ENCODE measurements at regions not wholly inside any gene's neighbourhood (a gene's known extent, or its start where the extent isn't known, plus 50 kb on each side); places are given as distances from the start of the nearest gene placed in this dataset.
A peak's percentile ranks its signal among the peaks of the same experiment; 100 is the strongest.
"Not testable (repeated sequence)": the region's sequence is repeated elsewhere in the genome, so short reads cannot be mapped to it uniquely, and the experiment has no call there.

DNA sequence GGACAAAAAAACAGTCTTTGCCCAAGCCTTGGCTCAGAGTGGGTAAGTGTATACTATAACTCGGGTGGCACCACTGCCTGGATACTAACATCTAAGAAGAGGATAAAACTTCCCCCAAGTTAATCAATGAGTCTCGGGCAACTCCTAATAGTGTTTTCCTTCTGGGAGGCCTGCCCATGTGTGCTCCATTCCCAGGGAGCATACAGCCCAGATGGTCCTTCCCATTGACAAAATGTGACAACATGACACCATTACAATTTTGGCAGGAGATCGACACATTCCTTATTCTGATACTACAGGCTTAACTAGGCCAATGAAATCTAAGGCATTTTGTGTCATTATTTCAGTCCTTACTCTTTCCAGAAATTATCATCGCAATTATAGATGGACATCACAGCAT is 52.7 kb upstream of the CRIM1 start:
- DNase-seq = no peak

DNA sequence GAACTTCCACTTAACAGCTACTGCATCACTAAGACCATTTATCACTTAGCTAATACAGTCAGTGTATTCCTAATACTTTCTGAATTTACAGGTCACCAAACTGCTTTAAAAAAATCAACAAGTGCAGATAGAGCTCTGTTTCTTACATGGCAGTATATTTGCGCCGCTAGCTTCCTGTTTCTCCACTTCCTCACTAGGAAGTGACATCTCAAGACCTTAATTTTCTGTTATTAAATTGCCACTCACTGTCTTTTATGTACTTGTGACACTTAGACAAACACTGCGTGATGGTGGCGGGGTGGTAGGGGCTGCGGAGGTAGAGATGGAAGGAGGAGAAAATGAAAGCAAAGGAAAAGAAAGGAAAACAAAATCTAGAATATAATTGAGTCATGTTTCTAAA is 53.7 kb upstream of the CRIM1 start:
- no peak for DNase-seq

DNA sequence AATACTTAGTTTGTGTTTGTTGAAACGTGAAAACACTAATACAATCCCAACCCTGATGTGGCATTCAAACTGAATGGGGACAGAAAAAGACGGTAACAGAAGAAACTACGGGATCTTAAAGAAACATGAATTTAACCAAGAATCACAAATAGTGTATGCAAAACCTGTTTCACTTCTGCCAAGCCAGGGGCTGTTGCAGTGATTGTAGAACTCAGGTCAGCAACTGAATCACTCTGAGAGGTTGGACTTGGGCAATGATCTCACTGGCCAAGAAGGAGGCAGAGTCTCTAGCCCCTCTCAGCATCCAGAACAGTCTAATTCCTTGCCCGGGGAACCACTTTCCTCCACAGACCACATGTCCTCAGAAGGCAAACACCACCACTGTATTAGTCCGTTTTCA is 54.9 kb upstream of the CRIM1 start:
- DNase-seq = no peak

DNA sequence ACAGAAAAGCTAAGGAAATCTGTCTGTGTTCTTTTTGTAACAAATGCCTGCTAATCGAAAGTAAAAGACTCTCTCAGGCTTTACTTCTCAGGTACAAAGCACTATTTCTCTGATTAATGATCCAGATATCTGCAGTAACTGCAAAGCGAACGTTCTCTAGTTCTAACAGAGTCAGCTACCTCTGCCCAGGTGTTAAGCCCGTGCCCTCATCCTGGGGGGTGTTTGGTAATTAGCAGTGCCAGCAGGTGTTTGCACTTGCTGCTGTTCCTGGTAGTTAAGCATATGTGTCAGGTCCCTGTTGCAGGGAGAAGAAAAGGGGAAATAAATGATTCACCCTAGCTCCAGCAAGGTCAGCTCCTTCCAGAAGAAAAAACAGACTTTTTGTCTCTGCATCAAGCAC is 58.8 kb upstream of the CRIM1 start:
- DNase-seq = peak; percentile 67

DNA sequence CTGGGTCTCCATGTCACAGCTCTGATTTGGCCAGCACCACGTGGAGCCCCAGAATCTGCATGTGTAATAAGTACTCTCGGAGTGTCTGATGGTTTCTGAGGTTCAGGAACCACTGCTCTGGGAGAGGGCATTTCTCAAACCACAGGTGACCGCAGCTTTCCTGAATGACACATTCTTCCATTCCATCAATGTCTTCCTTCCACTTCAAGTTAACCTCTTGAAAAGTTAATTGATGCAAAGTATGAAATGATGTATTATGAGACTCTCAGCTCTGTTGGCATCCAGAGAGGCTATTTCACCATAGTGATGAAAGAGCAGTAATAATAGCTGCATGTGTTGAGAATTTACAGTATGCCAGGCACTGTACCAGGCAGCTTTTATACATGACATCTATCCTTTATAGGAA is 61.3 kb upstream of the CRIM1 start:
- peak; percentile 9 for DNase-seq

DNA sequence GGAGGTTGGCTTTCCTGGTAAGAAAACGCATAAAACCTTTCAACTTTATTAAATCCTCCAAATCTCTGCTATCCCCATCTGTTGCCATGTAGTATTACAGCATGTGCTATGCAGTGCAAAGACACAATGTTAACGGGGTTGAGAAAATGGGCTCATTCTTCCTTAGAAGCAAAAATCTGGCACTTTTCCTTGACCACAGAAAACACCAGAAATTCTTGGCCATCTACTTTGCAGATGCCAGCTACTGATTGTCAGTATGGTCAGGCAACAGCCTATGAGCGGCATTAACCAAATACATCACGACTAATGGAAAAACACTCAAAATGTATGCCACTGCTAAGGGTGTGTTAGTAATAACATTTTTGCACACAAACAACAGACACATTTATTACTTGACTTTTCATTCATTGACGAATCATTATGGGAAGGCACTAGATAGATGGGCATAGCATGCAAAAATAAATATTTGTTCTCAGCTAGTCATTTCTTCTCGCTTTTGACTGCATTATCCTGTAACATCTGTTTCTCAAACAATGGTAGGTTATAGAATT is 65.2 kb upstream of the CRIM1 start:
- no peak for DNase-seq

DNA sequence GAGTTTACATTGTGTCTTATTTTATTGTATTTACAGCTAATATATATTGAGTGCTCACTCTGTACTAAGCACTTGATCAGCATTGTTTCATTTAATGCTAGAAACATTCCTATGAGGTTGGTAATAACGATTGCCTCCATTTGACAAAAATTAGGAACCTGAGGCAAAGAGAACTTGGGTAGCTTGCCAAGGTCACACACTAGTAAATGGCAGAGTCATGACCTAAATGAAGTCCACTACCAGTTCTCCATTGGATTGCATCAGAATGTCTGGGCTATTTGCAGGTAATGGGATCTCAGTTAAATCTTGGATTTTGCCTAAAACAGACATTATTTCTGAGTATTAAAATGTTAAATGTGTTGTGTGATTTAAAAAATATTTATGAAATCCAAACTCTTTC is 65.8 kb upstream of the CRIM1 start:
- no peak for DNase-seq

DNA sequence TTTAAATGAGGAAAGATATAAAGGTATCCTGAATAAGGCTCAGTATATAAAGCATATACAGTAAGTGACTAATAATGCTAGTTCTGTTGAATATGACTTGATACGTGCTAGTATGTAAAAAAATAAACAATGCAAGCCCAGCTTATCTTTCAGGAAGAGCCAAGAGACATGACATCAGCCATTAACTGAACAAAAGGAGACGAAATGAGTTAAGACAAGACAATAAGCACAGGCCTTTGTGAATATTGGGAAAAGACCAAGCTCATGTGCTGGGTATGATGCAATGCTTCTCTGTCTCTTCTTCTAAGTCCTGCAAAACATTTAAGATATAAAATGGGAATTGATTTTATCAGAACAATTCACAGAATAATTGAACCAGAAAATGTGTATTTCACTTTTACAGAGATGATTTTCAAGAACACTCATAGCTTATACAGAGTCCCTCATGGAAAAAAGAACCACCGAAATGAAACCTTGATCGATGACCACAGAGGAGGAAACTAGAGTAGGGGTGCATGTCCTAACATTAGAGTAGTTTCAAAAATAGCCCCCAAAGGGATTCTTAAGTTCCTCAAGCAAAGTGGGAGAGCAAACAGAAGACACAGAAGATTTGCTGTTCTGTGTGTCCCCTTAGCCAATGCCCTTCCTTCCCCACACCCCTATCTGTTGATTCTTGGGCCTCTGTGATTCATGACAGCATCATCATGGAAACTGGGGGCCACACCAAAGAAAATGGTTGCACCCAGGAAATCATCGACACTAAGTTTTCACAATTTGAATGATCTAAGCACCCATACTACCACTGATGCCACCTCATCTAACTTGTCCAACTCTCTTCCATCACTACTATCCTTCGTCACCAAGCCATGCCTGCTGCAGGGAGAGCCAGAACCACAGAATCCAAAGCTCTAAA is 68.0 kb upstream of the CRIM1 start:
- DNase-seq = no peak

DNA sequence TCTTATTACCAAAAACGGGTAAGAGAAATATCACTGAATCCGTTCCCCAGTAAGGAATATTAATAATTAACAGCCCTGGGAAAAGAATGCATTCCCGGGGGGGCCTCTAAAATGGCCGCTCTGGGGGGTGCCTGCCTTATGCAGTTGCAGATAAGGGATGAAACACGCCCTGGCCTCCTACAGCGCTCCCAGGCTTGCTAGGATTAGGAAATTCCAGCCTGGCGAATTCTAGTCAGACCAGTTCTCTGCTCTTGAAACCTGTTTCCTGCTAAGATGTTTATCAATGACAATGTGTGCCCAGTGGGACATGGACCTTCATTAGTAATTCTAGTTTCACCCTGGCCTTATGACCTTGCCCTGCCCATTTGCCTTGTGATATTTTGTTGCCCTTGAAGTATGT is 76.1 kb upstream of the CRIM1 start:
- not testable (repeated sequence) for DNase-seq

DNA sequence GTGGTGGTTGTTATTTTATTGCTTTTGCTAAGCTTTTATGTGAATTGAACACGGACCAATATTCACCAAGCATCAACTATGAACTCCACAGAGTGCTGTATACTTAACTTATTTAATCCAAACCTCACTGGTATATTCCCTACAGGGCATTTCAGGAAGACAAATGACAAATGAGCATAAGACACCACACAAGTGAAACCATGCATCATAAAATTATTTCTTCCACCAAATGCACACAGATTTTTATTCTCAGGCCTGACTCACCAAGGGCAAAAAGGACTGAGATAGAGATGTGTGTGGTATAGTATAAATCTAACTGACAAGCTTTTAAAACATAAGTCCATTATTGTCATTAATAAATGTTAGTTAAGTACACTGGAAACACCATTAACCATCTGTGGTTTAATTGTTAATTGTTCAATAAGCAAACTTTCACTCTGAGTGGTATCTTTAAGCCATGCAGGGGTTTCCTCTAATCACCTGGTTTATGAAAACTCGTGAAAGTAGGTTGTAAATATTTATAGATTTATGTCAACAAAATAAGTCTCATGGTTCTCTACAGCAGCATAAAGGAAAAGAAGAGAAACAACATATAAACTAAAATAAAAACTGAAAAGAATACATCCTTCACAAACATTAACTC is 77.6 kb upstream of the CRIM1 start:
- DNase-seq = no peak

DNA sequence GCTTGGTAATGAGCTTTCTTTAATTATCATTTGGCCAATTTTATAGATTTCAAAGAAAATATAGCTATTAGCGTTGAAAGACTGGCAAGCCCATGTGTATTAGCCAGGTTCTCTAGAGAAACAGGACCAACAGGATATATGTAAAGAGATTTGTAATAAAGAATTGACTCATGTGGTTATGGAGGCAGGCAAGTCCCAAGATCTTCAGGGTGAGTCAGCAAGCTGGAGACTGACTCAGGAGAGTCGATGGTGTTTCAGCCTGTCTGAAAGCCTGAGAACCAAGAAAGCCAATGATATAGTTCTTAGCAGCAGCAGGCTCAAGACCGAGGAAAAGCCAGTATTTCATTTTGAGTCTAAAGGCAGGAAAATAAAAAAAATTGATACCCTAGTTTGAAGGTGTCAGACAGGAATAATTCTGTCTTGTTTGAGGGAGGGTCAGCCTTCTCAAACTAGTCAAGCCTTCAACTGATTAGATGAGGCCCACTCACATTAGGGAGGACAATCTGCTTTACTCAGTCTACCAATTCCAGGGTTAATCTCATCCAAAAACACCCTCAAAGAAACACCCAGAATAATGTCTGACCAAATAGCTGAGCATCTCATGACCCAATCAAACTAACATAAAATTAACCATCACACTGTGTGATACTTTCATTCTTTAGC is 78.3 kb upstream of the CRIM1 start:
- DNase-seq = no peak

DNA sequence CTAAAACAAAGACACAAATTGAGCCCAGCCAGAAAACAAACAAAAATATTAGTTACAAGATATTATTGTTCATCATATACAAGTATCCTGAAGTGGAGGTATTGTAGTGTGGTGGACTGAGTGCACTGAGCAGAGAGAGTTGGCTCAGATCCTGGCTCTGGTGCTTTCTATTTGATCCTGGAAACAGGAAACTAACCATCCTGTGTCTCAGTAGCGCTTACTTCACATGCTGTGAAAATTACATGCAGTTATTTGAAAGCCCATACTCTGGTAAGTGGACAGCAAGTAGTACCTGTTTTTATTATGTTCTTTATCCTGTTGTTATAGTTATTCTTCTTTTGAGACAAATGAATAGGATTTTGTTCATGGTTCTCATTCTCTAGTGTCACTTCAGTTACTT is 84.3 kb upstream of the CRIM1 start:
- no peak for DNase-seq

DNA sequence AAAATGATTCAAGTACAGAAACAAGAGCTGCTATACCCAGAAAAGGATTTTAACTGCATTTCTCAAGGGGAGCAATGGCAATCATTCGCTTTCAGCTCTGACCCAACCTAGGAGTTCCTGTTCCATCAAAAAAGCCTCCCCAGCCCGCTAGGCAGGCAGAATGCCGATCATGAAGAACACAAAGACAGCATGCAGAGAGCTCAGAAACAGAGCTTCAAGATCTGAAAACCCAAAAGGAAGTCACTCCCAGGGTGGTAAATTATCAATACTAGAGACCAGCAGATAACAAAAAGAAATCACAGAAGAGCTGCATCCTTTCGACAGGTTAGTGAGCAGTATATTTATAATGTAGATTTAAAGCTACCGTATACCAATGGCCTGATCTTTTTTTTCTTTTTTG is 84.8 kb upstream of the CRIM1 start:
- no peak for DNase-seq

DNA sequence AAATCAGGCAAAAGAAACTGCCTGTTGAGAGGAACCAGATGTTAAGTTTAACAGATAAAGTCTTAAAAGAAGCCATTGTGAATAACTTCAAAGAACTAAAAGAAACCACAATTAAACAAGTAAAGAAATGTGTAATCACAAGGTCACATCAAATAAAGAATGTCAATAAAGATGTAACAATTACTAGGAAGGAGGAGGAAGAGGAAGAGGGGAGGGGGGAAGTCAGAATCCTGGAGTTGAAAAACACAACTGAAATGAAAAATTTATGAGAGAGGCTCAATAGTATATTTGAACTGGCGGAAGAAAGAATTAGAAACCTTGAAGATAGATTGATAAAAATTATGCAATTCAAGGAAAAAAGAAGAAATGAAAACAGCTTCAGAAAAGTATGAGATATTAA is 88.4 kb upstream of the CRIM1 start:
- DNase-seq = no peak

DNA sequence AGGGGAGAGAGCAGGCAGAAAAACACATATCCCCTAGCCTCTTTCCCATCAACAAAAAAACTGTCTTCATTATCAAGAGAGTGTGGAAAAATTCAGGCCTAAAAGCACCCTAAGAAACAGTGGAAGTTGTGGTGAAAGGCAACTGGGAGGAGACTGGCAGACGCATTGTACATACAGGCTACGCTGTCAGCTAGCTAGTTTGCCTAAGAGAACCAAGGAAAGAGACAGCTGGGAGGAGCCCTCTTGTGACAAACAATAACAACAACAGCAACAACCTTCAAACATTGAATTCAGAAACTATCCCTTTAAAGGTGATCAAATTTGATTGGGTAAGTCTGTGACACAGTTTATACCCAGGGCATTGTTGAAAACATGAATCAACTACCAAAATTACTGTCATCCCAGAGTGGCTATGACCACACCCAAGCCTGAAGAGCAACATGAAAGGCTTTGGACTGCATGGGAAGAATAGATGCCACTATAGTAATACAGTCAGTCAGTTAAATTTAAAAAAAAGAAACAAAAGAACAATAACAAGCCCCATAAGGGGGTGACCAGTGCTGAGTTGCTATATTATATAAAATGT is 88.9 kb upstream of the CRIM1 start:
- no peak for DNase-seq

DNA sequence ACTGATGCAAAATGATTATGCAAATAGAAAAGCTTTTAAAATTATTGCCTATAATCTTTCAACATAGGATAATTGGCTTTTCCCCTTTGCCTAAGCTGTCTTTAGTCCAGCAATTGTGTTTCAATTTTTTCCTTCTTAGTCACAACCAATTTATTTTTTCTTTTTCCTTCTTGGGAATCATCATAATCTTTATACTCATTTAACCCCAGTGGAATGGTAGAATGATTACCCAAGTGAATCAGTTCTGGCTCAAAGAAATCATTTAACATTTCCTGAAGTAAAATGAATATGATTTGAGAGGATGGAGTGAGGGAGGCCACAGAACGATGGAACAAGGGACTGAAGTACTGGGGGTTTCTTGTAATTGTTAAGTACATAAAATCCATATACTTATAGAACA is 93.0 kb upstream of the CRIM1 start:
- no peak for DNase-seq

DNA sequence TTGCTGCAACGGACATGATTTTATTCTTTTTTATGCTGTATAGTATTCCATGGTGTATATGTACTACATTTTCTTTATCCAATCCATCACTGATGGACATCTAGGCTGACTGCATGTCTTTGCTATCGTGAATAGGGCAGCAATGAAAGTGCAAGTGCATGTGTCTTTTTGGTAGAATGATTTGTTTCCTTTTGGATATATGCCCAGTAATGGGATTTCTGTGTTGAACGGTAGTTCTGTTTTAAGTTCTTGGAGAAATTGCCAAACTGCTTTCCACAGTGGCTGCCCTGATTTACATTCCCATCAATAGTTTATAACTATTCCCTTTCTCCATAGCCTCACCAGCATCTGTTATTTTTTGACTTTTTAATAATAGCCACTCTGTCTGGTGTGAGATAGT is 99.7 kb upstream of the CRIM1 start:
- no peak for DNase-seq

DNA sequence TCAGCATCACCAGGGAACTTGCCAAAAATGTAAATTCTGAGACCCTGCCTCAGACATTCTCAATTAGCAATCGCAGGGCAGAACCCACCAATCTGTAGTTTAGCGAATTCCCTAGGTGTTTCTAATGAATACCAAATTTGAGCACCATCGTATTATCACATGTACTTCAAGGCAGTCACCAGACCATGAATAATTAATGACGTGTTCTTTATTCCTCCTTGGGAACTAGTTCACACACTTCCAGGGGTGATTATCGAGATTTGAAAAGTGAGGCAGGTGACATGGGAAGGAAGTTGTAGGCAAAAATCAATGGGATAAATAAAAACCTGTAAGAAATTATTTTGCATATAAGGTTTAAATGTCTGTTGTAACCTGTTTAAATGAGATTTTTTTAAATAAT is 102.5 kb upstream of the CRIM1 start:
- DNase-seq = no peak

DNA sequence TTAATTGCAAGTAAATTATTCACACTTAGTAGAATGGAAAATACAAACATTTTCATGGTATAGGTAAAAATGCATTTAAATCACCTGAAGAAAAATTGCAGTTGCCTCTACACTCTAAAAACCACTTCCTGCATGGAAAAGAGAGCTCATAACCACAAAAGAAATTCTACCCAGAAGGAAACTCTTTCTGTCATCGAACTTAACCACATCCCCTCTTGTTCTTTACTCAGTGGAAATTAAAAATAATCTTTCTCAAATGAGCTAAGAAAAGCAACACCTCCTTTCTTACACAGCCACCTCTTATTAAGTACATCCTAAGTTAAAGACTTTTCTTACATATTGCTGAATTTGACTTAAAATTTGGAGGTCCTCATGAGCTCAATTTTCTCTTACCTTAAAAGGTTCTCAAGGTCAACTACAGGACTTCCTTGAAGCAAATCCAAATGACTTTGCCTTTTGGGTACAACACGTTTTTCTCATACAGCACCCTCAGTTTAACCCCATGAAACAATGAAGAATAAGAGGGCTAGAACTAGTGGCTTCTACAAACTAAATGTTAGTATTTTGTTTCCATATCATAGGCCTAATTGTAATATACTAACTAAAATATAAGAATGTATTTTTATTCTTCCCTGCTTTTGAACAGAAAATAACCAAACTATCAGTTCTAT is 109.1 kb upstream of the CRIM1 start:
- DNase-seq = peak; percentile 48

DNA sequence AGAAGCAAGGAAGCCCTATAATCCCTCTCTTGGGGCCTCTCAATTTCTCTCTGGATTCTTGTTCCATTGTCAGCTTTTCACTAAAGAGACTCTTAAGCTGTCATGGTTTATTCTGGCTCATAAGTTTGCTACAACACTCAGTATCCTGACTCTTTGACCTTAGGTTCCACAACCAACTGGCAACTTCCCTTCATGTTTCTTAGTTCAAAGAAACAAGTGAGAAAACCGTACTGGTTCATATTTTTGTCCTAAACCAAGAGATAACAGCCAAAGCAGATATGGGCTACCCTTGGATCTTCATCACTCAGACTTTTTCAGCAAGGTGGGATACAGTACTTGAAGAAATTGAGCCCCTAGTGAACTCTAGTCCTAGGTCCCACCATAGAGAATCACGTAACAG is 109.9 kb upstream of the CRIM1 start:
- DNase-seq = peak; percentile 11

DNA sequence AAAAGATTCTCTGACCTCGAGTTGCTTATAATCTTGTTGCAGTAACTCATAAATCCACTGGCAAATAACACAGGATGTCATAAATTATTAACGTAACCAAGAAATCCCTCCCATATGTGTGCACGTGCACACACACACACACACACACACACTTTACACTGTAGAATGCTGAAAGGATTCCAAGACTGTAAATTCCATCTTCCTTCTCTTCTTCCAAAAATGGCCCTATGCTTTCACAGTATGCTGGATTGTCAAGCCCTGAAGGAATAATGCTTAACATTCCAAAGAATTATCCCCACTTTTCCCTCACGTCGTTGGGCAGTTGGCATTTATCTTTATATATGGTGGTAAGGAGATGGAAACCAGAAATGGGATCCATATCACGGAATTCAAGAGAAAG is 117.5 kb upstream of the CRIM1 start:
- no peak for DNase-seq

DNA sequence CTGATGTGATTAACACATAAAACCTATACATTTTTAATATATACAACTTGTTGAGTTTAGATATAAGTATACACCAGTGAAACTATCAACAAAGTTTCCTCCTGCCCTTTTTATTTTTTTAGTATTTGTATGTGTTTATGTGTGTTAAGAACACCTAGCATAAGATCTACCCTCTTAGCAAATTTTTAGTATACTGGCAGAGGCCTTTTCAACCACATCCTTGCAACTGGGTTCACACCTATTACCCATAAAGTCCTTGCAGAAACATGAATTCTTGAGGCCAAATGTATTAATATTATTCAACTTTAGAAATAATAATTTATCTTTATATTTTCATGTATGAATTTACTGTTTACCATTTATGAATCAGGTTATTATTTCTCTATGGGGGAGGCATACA is 119.7 kb upstream of the CRIM1 start:
- DNase-seq = no peak

DNA sequence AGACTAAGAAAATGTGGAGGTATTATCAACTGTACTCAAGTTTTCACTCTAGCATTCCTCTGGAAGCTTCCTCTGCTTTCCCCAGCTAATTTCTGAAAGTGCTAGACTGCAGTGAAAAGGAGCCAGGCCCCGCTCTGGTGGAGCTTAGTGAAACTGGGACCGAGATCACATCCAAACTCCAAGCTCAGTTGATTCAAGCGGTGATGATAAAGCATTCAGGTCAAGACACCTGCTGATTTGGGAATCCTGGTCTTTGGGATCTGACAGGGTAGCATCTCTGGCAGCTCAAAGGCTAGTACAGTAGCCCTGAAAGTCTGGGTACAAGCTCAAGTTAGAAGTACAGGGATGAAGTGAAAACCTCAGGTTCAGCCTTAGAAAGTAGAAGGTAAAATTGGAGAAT is 120.2 kb upstream of the CRIM1 start:
- DNase-seq = no peak

All from RPMI8226 (cell line).